IMR-90 (cell line): ENCODE measurements at regions not wholly inside any gene's neighbourhood (a gene's known extent, or its start where the extent isn't known, plus 50 kb on each side); places are given as distances from the start of the nearest gene placed in this dataset.

ENCODE experiments used
- ATAC-seq: fragments of 200-7000 bp; cut with Tn5 transposase; 2 replicates; pipeline ENCODE4 v1.9.1; 2020; ENCODE audit warnings: low read depth, mild to moderate bottlenecking, moderate library complexity
- BruUV-seq: library from RNA; stranded (reverse); fragments of 400-500 nt; replicated peaks from 2 replicates; lab custom pipeline; 2021; lab: Mats Ljungman, UMichigan
- CTCF ChIA-PET: fragments of 300-600 bp; formaldehyde crosslinking; extraction: SDS; loops from one replicate; lab custom pipeline; 2021; ENCODE audit warnings: antibody characterized with exemption; lab: Yijun Ruan, JAX
- POLR2A ChIA-PET: fragments of 300-600 bp; sonication (Branson Sonifier 250); formaldehyde crosslinking; loops from one replicate; lab custom pipeline; 2022; ENCODE audit warnings: antibody characterized with exemption; ENCODE audit not compliant: unreplicated experiment; lab: Charles Lee
- DNase-seq: peaks from one replicate; pipeline ENCODE4 v3.0.0; 2013
- H2AFZ ChIP-seq: replicated peaks from 2 replicates; pipeline ENCODE3; 2013; ENCODE audit warnings: low read length, mild to moderate bottlenecking; ENCODE audit not compliant: poor library complexity
- H2AK5ac ChIP-seq: 2 replicates; pipeline ENCODE4 v1.6.1; 2013; ENCODE audit warnings: low read depth, low read length, inconsistent platforms
- H2AK9ac ChIP-seq: replicated peaks from 2 replicates; pipeline ENCODE3; 2013; ENCODE audit warnings: mild to moderate bottlenecking, low read depth, low read length, moderate library complexity; ENCODE audit not compliant: poor library complexity
- H2BK120ac ChIP-seq: 2 replicates; pipeline ENCODE4 v1.6.1; 2013; ENCODE audit warnings: low read depth, low read length, inconsistent platforms
- H2BK15ac ChIP-seq: 3 replicates; pipeline ENCODE4 v1.6.1; 2013; ENCODE audit warnings: low read depth, low read length, inconsistent platforms
- H2BK20ac ChIP-seq: 2 replicates; pipeline ENCODE4 v1.6.1; 2013; ENCODE audit warnings: low read depth, mild to moderate bottlenecking, inconsistent platforms, low read length, moderate library complexity
- H2BK5ac ChIP-seq: 2 replicates; pipeline ENCODE4 v1.6.1; 2013; ENCODE audit warnings: mild to moderate bottlenecking, low read depth, low read length, inconsistent platforms; ENCODE audit not compliant: poor library complexity, severe bottlenecking
- H3K14ac ChIP-seq: replicated peaks from 2 replicates; pipeline ENCODE4 v1.6.1; 2013; ENCODE audit warnings: low read depth, low read length, inconsistent platforms
- H3K18ac ChIP-seq: 2 replicates; pipeline ENCODE4 v1.6.1; 2013; ENCODE audit warnings: low read depth, low read length, control low read depth
- H3K23ac ChIP-seq: 2 replicates; pipeline ENCODE4 v1.6.1; 2013; ENCODE audit warnings: low read depth, low read length, inconsistent platforms
- H3K27ac ChIP-seq: 2 replicates; pipeline ENCODE4 v1.5.1; 2013; ENCODE audit warnings: mild to moderate bottlenecking, control low read depth, low read length; ENCODE audit not compliant: insufficient read depth
- H3K27me3 ChIP-seq: 2 replicates; pipeline ENCODE4 v1.6.1; 2013; ENCODE audit warnings: low read length; ENCODE audit not compliant: control insufficient read depth, insufficient read depth
- H3K36me3 ChIP-seq: 2 replicates; pipeline ENCODE4 v1.6.1; 2013; ENCODE audit warnings: low read length, mixed read lengths; ENCODE audit not compliant: control insufficient read depth, insufficient read depth
- H3K4ac ChIP-seq: 2 replicates; pipeline ENCODE4 v1.6.1; 2013; ENCODE audit warnings: low read depth, low read length, inconsistent platforms
- H3K4me1 ChIP-seq: 2 replicates; pipeline ENCODE4 v1.6.1; 2013; ENCODE audit warnings: low read length, mixed read lengths; ENCODE audit not compliant: control insufficient read depth, insufficient read depth
- H3K4me2 ChIP-seq: 2 replicates; pipeline ENCODE4 v1.6.1; 2013; ENCODE audit warnings: low read depth, mild to moderate bottlenecking, control low read depth, low read length, moderate library complexity
- H3K4me3 ChIP-seq: 2 replicates; pipeline ENCODE4 v1.5.1; 2013; ENCODE audit warnings: low read depth, mild to moderate bottlenecking, control low read depth, low read length, moderate library complexity; ENCODE audit not compliant: insufficient read depth
- H3K56ac ChIP-seq: 2 replicates; pipeline ENCODE4 v1.6.1; 2013; ENCODE audit warnings: low read length, inconsistent platforms; ENCODE audit not compliant: insufficient read depth; ENCODE audit errors: extremely low read depth
- H3K79me1 ChIP-seq, 2 experiments: 2 replicates each; pipeline ENCODE4 v1.6.1; 2013; ENCODE audit warnings: low read length in 2 of 2, inconsistent platforms in 1 of 2, low read depth in 1 of 2
- H3K9ac ChIP-seq: 2 replicates; pipeline ENCODE4 v1.6.1; 2013; ENCODE audit warnings: low read depth, low read length, control low read depth
- H3K9me1 ChIP-seq: 2 replicates; pipeline ENCODE4 v1.6.1; 2013; ENCODE audit warnings: low read length, inconsistent platforms; ENCODE audit not compliant: insufficient read depth
- H3K9me3 ChIP-seq: 2 replicates; pipeline ENCODE4 v1.6.1; 2013; ENCODE audit warnings: low read length; ENCODE audit not compliant: control insufficient read depth, insufficient read depth
- H4K20me1 ChIP-seq: 2 replicates; pipeline ENCODE4 v1.6.1; 2013; ENCODE audit warnings: low read length, inconsistent platforms; ENCODE audit not compliant: insufficient read depth
- H4K5ac ChIP-seq: 2 replicates; pipeline ENCODE4 v1.6.1; 2013; ENCODE audit warnings: mild to moderate bottlenecking, low read depth, low read length, control low read depth
- H4K8ac ChIP-seq, 2 experiments: 2 replicates each; pipeline ENCODE4 v1.6.1; 2013; ENCODE audit warnings: low read depth in 2 of 2, low read length in 2 of 2, control low read depth in 1 of 2, inconsistent platforms in 1 of 2
- H4K91ac ChIP-seq: 2 replicates; pipeline ENCODE4 v1.6.1; 2013; ENCODE audit warnings: low read depth, low read length, inconsistent platforms; ENCODE audit not compliant: insufficient read depth
- BHLHE40 ChIP-seq: fragments of 150-350 bp; IDR thresholded peaks from 2 replicates; pipeline ENCODE4 v1.6.1; 2016; ENCODE audit warnings: mild to moderate bottlenecking, low read depth, low read length
- CHD1 ChIP-seq: IDR thresholded peaks from 2 replicates; pipeline ENCODE4 v1.6.1; 2012; ENCODE audit warnings: low read depth, low read length, improper control_type of control experiment
- FOS ChIP-seq: fragments of 150-350 bp; IDR thresholded peaks from 2 replicates; pipeline ENCODE4 v1.6.1; 2016; ENCODE audit warnings: low read depth, low read length
- MAFK ChIP-seq: IDR thresholded peaks from 2 replicates; pipeline ENCODE4 v1.6.1; 2012; ENCODE audit warnings: low read depth, low read length, improper control_type of control experiment
- NFE2L2 ChIP-seq: fragments of 150-350 bp; IDR thresholded peaks from 2 replicates; pipeline ENCODE4 v1.6.1; 2016; ENCODE audit warnings: low read depth, mild to moderate bottlenecking, low read length
- RAD21 ChIP-seq: IDR thresholded peaks from 2 replicates; pipeline ENCODE4 v1.6.1; 2012; ENCODE audit warnings: low read length, improper control_type of control experiment
- RCOR1 ChIP-seq: IDR thresholded peaks from 2 replicates; pipeline ENCODE4 v1.6.1; 2012; ENCODE audit warnings: mild to moderate bottlenecking, low read length, improper control_type of control experiment; ENCODE audit not compliant: insufficient replicate concordance
- RFX5 ChIP-seq: IDR thresholded peaks from 2 replicates; pipeline ENCODE4 v1.8.0; 2012; ENCODE audit warnings: low read depth, mild to moderate bottlenecking, low read length, moderate library complexity
- WGBS, 2 experiments: methylation state at CpG; one replicate each; pipeline versions ENCODE4 v1.1.5 to v1.1.7; 2013; ENCODE audit warnings: missing lambda C conversion rate in 2 of 2; ENCODE audit not compliant: insufficient read length in 1 of 2; ENCODE audit errors: extremely low coverage in 2 of 2; 5-methylcytosine and 5-hydroxymethylcytosine counted together
- dilution Hi-C: fragments of 300-500 bp; cut with HindIII; formaldehyde crosslinking; loops from one replicate; pipeline ENCODE4 v1.14.3; 2018; ENCODE audit warnings: low sequenced_read_pairs; ENCODE audit not compliant: unreplicated experiment
- in situ Hi-C: fragments of 300-500 bp; cut with MboI; formaldehyde crosslinking; loops from 3 replicates; pipeline ENCODE4 v1.14.3; 2019; ENCODE audit warnings: low sequenced_read_pairs, inconsistent platforms, mixed read lengths
- intact Hi-C: fragments of 100-400 bp; cut with micrococcal nuclease; formaldehyde crosslinking; loops from 2 replicates; pipeline ENCODE4 v1.10.0; 2022
- TF ChIP-seq, protein P1 (sequence below): conservative IDR thresholded peaks from 2 replicates; pipeline ENCODE4 v1.5.1; 2012; ENCODE audit warnings: mild to moderate bottlenecking, low read depth, low read length, improper control_type of control experiment

GRCh38 chr6:14900919-14901318, 344.9 kb upstream of the JARID2 start:
- H2AK5ac ChIP-seq, result no peak overlapping the region
- intact Hi-C loops, result no loop called here
- H2BK20ac ChIP-seq, result no peak overlapping the region
- no peaks in the 10 kb centered on the region; the same call in 1 of the 2 replicates for H3K27me3 ChIP-seq
- H3K4me1 ChIP-seq, result no peaks in the 10 kb centered on the region
- DNase-seq (no peak), ATAC-seq (no peak)
- no TSS peak for BruUV-seq
- no peak overlapping the region for H3K4me3 ChIP-seq
- no peaks in the 10 kb centered on the region for H3K36me3 ChIP-seq
- H3K56ac ChIP-seq, result no peak overlapping the region
- no peaks in the 10 kb centered on the region for H3K9me1 ChIP-seq
- in situ Hi-C loops, result no loop called here
- no peak overlapping the region for H2AK9ac ChIP-seq
- CTCF ChIA-PET, result no interaction called here
- H3K9me3 ChIP-seq, result 0 out of 2 replicates have a peak, but pooled peaks cover 2% of the 10 kb centered on the region
- H4K8ac ChIP-seq, result no peak overlapping the region
- no peak overlapping the region for H4K5ac ChIP-seq
- H2AFZ ChIP-seq, result no peak overlapping the region
- no CpG with 5 or more reads among the region's 9 CpGs for WGBS, 2 experiments
- no peak for TF ChIP-seq RFX5
- no peak for TF ChIP-seq RCOR1
- TF ChIP-seq, protein P1, sequence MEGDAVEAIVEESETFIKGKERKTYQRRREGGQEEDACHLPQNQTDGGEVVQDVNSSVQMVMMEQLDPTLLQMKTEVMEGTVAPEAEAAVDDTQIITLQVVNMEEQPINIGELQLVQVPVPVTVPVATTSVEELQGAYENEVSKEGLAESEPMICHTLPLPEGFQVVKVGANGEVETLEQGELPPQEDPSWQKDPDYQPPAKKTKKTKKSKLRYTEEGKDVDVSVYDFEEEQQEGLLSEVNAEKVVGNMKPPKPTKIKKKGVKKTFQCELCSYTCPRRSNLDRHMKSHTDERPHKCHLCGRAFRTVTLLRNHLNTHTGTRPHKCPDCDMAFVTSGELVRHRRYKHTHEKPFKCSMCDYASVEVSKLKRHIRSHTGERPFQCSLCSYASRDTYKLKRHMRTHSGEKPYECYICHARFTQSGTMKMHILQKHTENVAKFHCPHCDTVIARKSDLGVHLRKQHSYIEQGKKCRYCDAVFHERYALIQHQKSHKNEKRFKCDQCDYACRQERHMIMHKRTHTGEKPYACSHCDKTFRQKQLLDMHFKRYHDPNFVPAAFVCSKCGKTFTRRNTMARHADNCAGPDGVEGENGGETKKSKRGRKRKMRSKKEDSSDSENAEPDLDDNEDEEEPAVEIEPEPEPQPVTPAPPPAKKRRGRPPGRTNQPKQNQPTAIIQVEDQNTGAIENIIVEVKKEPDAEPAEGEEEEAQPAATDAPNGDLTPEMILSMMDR, result no peak
- no peak for TF ChIP-seq BHLHE40
- no peak for TF ChIP-seq NFE2L2
- no peak for TF ChIP-seq RAD21
- no peak for TF ChIP-seq CHD1
- no peak for TF ChIP-seq FOS
- TF ChIP-seq MAFK, result no peak
- H3K23ac ChIP-seq, result no peak overlapping the region
- H3K4me2 ChIP-seq, result no peak overlapping the region
- H2BK120ac ChIP-seq, result no peak overlapping the region
- no peak overlapping the region for H3K18ac ChIP-seq
- no peak overlapping the region for H3K4ac ChIP-seq
- H3K9ac ChIP-seq, result no peak overlapping the region
- no peak overlapping the region for H2BK5ac ChIP-seq
- no peak overlapping the region for H3K27ac ChIP-seq
- H2BK15ac ChIP-seq, result no peak overlapping the region
- H3K14ac ChIP-seq, result no peak overlapping the region
- dilution Hi-C loops, result no loop called here
- H3K79me1 ChIP-seq, result no peaks in the 10 kb centered on the region
- H4K20me1 ChIP-seq, result no peaks in the 10 kb centered on the region
- POLR2A ChIA-PET, result no interaction called here
- no peak overlapping the region for H4K91ac ChIP-seq
